Subcutaneous abdominal adipose tissue (tissue), 5 donors: ENCODE measurements at regions not wholly inside any gene's neighbourhood (a gene's known extent, or its start where the extent isn't known, plus 50 kb on each side); places are given as distances from the start of the nearest gene placed in this dataset.
"Not testable (repeated sequence)": the region's sequence is repeated elsewhere in the genome, so short reads cannot be mapped to it uniquely, and the experiment has no call there.

ENCODE experiments used
- H3K27ac ChIP-seq: one replicate; pipeline ENCODE4 v1.7.0; 2013; ENCODE audit warnings: low read depth, mild to moderate bottlenecking, inconsistent platforms, low read length, moderate library complexity
- H3K27me3 ChIP-seq, 5 donors: one replicate each; pipeline ENCODE4 v1.7.0; 2013; ENCODE audit warnings: low read length in 5 of 5, inconsistent platforms in 1 of 5; ENCODE audit not compliant: control insufficient read depth in 5 of 5, insufficient read depth in 4 of 5
- H3K36me3 ChIP-seq, 5 donors: one replicate each; pipeline ENCODE4 v1.7.0; 2013; ENCODE audit warnings: low read length in 5 of 5; ENCODE audit not compliant: control insufficient read depth in 5 of 5, insufficient read depth in 5 of 5
- H3K4me1 ChIP-seq, 5 donors: one replicate each; pipeline ENCODE4 v1.7.0; 2013; ENCODE audit warnings: low read length in 5 of 5, mild to moderate bottlenecking in 3 of 5, moderate library complexity in 1 of 5; ENCODE audit not compliant: control insufficient read depth in 5 of 5, insufficient read depth in 5 of 5
- H3K4me3 ChIP-seq, 5 donors: one replicate each; pipeline ENCODE4 v1.7.0; 2013; ENCODE audit warnings: low read length in 5 of 5, low read depth in 1 of 5
- H3K9ac ChIP-seq, 5 donors: one replicate each; pipeline ENCODE4 v1.7.0; 2013; ENCODE audit warnings: low read length in 5 of 5, mild to moderate bottlenecking in 4 of 5, moderate library complexity in 3 of 5
- H3K9me3 ChIP-seq, 5 donors: one replicate each; pipeline ENCODE4 v1.7.0; 2013; ENCODE audit warnings: low read length in 5 of 5; ENCODE audit not compliant: control insufficient read depth in 5 of 5
- donor health status: healthy.
- donor health status: healthy.
- donor health status: healthy.
- donor health status: healthy.
- donor health status: healthy.

DNA sequence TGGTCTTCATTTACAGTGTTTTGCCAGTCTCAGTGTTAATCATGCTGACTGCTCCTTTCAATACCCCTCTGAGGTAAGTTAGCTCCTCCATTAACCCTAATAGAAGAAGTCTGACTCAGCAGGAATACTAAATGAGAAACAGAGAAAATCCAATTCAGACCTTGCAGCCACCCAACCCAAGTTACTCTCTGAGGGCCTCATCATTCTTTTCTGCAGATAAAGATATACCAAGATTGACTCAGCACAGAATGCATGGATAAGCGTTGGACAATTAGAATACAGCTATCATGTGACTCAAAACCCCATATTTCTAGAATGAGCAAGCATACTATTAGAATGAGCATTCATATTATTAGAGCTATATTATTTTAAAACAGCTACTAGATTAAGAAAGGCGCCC, 389.1 kb upstream of the SGO1 start:
- Histone ChIP-seq H3K27me3 (no peaks in the 10 kb centered on the region), H3K9ac (no peak overlapping the region), H3K4me1 (peaks cover 0 to 8% (median 0%) of the 10 kb centered on the region in 5 donors), H3K36me3 (no peaks in the 10 kb centered on the region), H3K4me3 (no peak overlapping the region), H3K9me3 (peaks cover 0 to 4% (median 0%) of the 10 kb centered on the region in 5 donors), H3K27ac (no peak overlapping the region)

DNA sequence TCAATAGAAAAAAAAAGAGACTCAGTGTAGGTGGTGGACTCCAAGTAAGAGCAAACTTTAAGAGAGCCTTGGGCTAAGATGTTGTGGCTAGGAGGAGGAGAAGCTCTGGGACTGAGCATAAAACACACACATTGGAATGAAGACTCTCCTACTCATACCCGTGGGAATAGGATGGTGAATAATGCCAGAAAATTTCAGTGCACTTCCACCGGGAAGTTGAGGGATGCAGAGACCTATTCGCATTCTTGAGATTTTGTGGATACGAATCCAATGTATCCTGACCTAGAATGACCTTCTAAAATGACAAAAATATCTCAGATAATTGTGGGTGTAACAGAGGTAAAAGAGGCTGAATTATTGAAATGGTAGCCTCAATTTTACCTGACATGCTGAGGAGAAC, 388.7 kb upstream of the SGO1 start:
- Histone ChIP-seq H3K4me1 (peaks cover 0 to 8% (median 0%) of the 10 kb centered on the region in 5 donors), H3K27me3 (no peaks in the 10 kb centered on the region), H3K36me3 (no peaks in the 10 kb centered on the region), H3K9me3 (peaks cover 0 to 4% (median 0%) of the 10 kb centered on the region in 5 donors), H3K27ac (no peak overlapping the region), H3K4me3 (no peak overlapping the region), H3K9ac (no peak overlapping the region)

DNA sequence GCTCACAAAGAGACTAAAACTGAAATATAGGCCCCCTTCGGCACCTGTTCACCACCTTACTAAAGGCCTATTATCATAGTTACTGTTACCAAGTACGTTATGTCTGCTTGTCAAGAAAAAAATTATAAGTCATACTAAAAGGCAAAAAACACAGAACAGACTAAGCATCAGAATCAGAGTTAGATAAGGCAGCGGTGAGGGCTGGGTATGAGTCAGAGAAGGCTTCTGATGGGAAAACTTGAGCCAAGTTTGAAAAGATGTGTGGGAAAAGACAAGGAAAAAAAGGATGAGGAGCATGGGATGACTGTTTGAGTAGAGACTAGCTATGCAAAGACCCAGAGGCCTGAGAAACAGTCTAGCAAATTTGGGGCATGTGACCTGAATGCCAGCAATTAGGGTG, 387.2 kb upstream of the SGO1 start:
- H3K9me3 ChIP-seq, result peaks cover 0 to 3% (median 0%) of the 10 kb centered on the region in 5 donors
- H3K27me3 ChIP-seq, result no peaks in the 10 kb centered on the region
- H3K27ac ChIP-seq, result no peak overlapping the region
- H3K4me1 ChIP-seq, result peaks cover 0 to 8% (median 0%) of the 10 kb centered on the region in 5 donors
- H3K36me3 ChIP-seq, result no peaks in the 10 kb centered on the region
- H3K9ac ChIP-seq, result no peak overlapping the region
- no peak overlapping the region for H3K4me3 ChIP-seq

DNA sequence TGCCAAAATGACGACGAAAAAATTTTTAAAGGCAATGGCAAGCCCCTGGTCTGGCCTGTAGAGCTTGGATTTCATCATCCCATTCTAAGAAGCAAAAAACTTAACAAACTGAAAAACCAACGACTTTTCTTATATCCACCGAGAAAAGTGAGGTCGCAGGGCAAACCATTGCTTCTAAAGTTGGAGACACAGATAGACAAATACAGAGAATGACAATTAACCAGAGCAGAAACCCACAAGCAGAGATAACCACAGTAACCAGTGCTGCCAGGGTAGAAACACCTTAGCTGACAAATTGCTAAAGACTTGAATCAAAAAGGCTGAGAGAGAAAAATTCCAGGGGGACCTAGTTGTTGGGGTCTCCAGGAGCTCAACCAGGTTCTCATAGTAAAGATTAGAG, 386.5 kb upstream of the SGO1 start:
- H3K36me3 ChIP-seq, result no peaks in the 10 kb centered on the region
- no peaks in the 10 kb centered on the region for H3K27me3 ChIP-seq
- no peak overlapping the region for H3K9ac ChIP-seq
- H3K27ac ChIP-seq, result no peak overlapping the region
- no peaks in the 10 kb centered on the region for H3K9me3 ChIP-seq
- H3K4me1 ChIP-seq, result peaks cover 0 to 8% (median 0%) of the 10 kb centered on the region in 5 donors
- H3K4me3 ChIP-seq, result no peak overlapping the region

DNA sequence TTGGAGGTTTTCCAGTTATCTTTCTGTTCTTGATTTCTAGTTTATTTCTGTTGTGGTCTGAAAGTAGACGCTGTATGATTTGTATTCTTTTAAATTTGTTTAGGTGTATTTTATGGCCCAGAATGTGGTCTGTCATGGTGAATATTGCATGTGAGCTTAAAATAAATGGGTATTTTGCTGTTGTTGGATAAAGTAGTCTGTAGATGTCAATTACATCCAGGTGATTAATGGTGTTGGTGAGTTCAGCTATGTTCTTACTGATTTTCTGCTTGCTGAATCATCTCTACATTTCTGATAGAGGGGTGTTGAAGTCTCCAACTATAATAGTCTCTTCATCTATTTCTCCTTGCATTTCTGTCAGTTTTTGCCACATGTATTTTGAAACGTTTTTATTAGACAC, 383.3 kb upstream of the SGO1 start:
- H3K27ac ChIP-seq, result no peak overlapping the region

DNA sequence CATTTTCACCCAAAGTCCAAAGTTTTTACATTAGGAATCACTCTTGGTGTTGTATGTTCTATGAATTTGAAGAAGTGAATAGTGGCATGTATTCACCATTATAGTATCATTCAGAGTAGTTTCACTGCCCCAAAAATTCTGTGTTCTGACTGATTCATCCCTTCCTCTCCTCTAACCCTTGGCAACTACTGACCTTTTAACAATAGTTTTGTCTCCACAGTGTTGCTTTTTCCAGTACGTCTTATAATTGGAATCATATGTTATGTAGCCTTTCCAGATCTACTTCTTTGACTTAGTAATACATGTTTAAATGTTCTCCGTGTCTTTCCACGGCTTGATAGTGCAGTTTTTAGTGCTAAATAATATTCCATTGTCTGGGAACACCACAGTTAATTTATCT, 379.0 kb upstream of the SGO1 start:
- Histone ChIP-seq H3K27ac (no peak overlapping the region), H3K36me3 (no peaks in the 10 kb centered on the region), H3K9ac (no peak overlapping the region), H3K9me3 (no peaks in the 10 kb centered on the region), H3K4me1 (no peaks in the 10 kb centered on the region), H3K27me3 (no peaks in the 10 kb centered on the region), H3K4me3 (no peak overlapping the region)

More for the DNA sequence above, 383.3 kb upstream of the SGO1 start:
- no peaks in the 10 kb centered on the region for H3K9me3 ChIP-seq
- no peak overlapping the region for H3K4me3 ChIP-seq
- no peak overlapping the region for H3K9ac ChIP-seq
- H3K36me3 ChIP-seq, result no peaks in the 10 kb centered on the region
- H3K27me3 ChIP-seq, result no peaks in the 10 kb centered on the region
- peaks cover 0 to under 1% (median 0%) of the 10 kb centered on the region in 5 donors for H3K4me1 ChIP-seq

DNA sequence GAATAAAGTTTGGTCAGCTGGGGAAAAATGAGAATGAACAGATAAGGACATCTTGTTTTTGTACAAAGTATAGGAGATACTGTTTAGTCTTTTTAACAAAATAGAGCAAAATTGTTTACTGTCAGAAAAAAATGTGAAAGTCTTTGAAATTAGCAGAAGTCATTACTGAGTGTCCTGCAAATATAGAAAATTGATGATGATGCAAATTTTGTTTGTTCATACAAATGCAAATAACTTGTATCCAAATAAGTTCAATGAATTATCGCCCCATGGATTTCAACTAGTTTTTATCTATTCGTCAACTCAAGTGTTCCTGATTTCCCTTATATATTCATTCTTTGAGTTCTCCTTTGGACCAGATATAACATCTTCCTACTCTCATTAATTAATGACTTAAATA, 378.0 kb upstream of the SGO1 start:
- Histone ChIP-seq H3K27me3 (no peaks in the 10 kb centered on the region), H3K9me3 (no peaks in the 10 kb centered on the region), H3K36me3 (no peaks in the 10 kb centered on the region), H3K27ac (no peak overlapping the region), H3K4me3 (no peak overlapping the region), H3K9ac (no peak overlapping the region), H3K4me1 (no peaks in the 10 kb centered on the region)

DNA sequence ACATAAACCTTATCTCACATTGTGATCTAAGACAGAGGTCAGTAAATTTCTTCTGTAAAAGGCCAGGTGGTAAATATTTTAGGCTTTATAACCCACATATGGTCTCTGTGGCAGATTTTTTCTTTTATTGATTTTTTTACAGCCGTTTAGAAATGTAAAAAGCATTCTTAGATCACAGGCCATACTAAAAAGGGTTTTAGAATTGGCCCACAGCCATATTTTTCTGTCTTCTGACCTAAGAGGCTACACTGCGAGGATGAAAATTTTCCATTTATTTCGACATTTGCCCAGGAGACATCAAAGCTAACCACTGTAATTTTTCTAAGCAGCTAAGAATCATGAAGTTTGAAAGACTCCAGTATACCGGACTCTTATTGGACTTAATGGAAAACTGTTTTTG, 377.2 kb upstream of the SGO1 start:
- Histone ChIP-seq H3K4me1 (no peaks in the 10 kb centered on the region), H3K27ac (no peak overlapping the region), H3K9ac (no peak overlapping the region)

DNA sequence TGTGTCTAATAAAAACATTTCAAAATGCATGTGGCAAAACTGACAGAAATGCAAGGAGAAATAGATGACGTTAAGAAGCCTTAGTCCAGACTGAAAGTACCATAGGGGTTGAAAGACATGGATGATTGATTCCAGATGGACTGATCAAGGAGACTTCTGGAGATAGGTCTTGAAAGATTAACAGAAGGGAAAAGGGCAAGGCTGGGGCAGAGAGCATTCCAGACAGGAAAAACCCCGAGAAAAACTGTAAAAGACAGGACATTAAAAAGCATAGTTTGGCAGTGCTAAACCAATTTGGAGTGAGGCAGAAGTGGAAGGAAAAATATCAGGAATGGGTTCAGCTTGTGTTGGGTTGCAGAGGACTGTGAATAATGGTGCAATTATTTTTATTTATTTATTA, 375.2 kb upstream of the SGO1 start:
- H3K4me1 ChIP-seq, result no peaks in the 10 kb centered on the region
- no peak overlapping the region for H3K9ac ChIP-seq
- no peaks in the 10 kb centered on the region for H3K36me3 ChIP-seq
- H3K4me3 ChIP-seq, result no peak overlapping the region
- no peak overlapping the region for H3K27ac ChIP-seq
- no peaks in the 10 kb centered on the region for H3K9me3 ChIP-seq
- no peaks in the 10 kb centered on the region for H3K27me3 ChIP-seq

More for the DNA sequence above, 377.2 kb upstream of the SGO1 start:
- Histone ChIP-seq H3K9me3 (no peaks in the 10 kb centered on the region), H3K4me3 (no peak overlapping the region), H3K27me3 (no peaks in the 10 kb centered on the region), H3K36me3 (no peaks in the 10 kb centered on the region)

DNA sequence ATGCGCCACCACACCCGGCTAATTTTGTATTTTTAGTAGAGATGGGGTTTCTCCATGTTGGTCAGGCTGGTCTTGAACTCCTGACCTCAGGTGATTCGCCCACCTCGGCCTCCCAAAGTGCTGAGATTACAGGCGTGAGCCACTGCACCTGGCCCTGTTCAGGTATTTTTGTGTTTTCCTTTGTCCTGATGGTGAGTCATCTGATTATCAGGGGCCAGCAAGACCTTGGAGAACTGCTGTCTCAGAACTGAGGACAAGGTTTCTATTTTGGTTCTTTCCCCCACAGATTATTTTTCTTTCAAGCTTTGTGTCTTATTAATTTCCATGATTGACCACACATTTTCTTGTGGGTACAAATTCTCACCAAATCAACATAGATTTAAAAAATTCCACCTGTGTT, 374.4 kb upstream of the SGO1 start:
- H3K9me3 ChIP-seq, H3K4me1 ChIP-seq, H3K36me3 ChIP-seq, H3K9ac ChIP-seq, H3K27ac ChIP-seq, H3K4me3 ChIP-seq, H3K27me3 ChIP-seq: not testable (repeated sequence)

DNA sequence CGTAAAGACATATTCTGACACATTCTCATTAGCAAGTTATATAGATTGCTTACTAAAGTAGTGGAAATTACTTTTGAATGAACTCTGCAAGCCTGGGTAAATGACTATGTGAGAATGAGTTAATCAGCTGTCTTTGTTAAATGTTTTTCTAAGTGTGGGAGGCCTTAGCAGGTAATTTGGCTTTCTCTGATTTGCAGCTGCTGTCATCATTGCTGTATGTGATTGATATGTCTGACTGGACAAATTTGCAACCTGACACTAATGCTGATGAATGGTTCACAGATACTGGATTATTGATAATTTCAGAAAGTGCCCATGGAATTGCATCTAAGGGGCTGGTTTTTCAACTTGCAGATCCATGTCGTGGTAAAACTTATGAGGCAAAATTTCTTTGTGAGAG, 372.2 kb upstream of the SGO1 start:
- no peak overlapping the region for H3K4me3 ChIP-seq
- H3K4me1 ChIP-seq, result no peaks in the 10 kb centered on the region
- H3K9ac ChIP-seq, result no peak overlapping the region
- H3K36me3 ChIP-seq, result no peaks in the 10 kb centered on the region
- H3K27me3 ChIP-seq, result no peaks in the 10 kb centered on the region
- H3K27ac ChIP-seq, result no peak overlapping the region
- H3K9me3 ChIP-seq, result no peaks in the 10 kb centered on the region
